Neural progenitor cell (in vitro differentiated cells): ENCODE measurements at regions not wholly inside any gene's neighbourhood (a gene's known extent, or its start where the extent isn't known, plus 50 kb on each side); places are given as distances from the start of the nearest gene placed in this dataset.

Experiments used
- DNase-seq: peaks from one replicate; pipeline ENCODE4 v3.0.0-alpha.2; 2016; ENCODE audit warnings: low spot score
- H2AFZ ChIP-seq: fragments of 200-600 bp; sonication (generic); replicated peaks from 2 replicates; pipeline ENCODE4 v1.6.1; 2016; ENCODE audit warnings: antibody characterized with exemption
- H3F3A ChIP-seq: fragments of 200-600 bp; sonication (generic); 2 replicates; pipeline ENCODE4 v1.6.1; 2016; ENCODE audit warnings: antibody characterized with exemption, low read depth
- H3K27ac ChIP-seq: fragments of 200-600 bp; sonication (generic); 2 replicates; pipeline ENCODE4 v1.5.1; 2016; ENCODE audit warnings: mild to moderate bottlenecking
- H3K27me3 ChIP-seq: fragments of 200-600 bp; sonication (generic); 2 replicates; pipeline ENCODE4 v1.6.1; 2016; ENCODE audit warnings: mild to moderate bottlenecking, moderate library complexity
- H3K36me3 ChIP-seq: fragments of 200-600 bp; sonication (generic); 2 replicates; pipeline ENCODE4 v1.5.1; 2016
- H3K4me1 ChIP-seq: fragments of 200-600 bp; sonication (generic); 2 replicates; pipeline ENCODE4 v1.6.1; 2016; ENCODE audit warnings: mixed run types
- H3K4me2 ChIP-seq: fragments of 200-600 bp; sonication (generic); 2 replicates; pipeline ENCODE4 v1.6.1; 2016
- H3K4me3 ChIP-seq: fragments of 200-600 bp; sonication (generic); 2 replicates; pipeline ENCODE4 v1.5.1; 2016
- H3K79me2 ChIP-seq: fragments of 200-600 bp; sonication (generic); 2 replicates; pipeline ENCODE4 v1.6.1; 2016; ENCODE audit warnings: low read depth
- H3K9ac ChIP-seq: fragments of 200-600 bp; sonication (generic); 2 replicates; pipeline ENCODE4 v1.6.1; 2016
- H3K9me3 ChIP-seq: fragments of 200-600 bp; sonication (generic); 2 replicates; pipeline ENCODE4 v1.5.1; 2016; ENCODE audit warnings: low read depth
- H4K20me1 ChIP-seq: fragments of 200-600 bp; sonication (generic); 2 replicates; pipeline ENCODE4 v1.6.1; 2016; ENCODE audit warnings: low read depth
- H3K27ac Mint-ChIP-seq: 3 replicates; pipeline ENCODE4 v1.8.0; 2021; ENCODE audit warnings: mixed read lengths
- H3K27me3 Mint-ChIP-seq: 2 replicates; pipeline ENCODE4 v1.8.0; 2022; ENCODE audit warnings: low read depth, mild to moderate bottlenecking, inconsistent platforms, moderate library complexity, mixed read lengths; ENCODE audit not compliant: insufficient read depth
- H3K36me3 Mint-ChIP-seq: 3 replicates; pipeline ENCODE4 v1.8.0; 2021; ENCODE audit warnings: mixed read lengths
- H3K4me1 Mint-ChIP-seq: 3 replicates; pipeline ENCODE4 v1.8.0; 2021; ENCODE audit warnings: mixed read lengths
- H3K4me3 Mint-ChIP-seq: 3 replicates; pipeline ENCODE4 v1.8.0; 2021; ENCODE audit warnings: mild to moderate bottlenecking, moderate library complexity, mixed read lengths
- H3K9me3 Mint-ChIP-seq: 3 replicates; pipeline ENCODE4 v1.8.0; 2020; ENCODE audit warnings: mixed read lengths
- EZH2 ChIP-seq: fragments of 200-600 bp; sonication (generic); IDR thresholded peaks from 2 replicates; pipeline ENCODE4 v1.6.1; 2017; ENCODE audit warnings: antibody characterized with exemption, mild to moderate bottlenecking, moderate library complexity
- EZH2phosphoT487 ChIP-seq: fragments of 200-600 bp; sonication (generic); IDR thresholded peaks from 2 replicates; pipeline ENCODE4 v1.6.1; 2017; ENCODE audit warnings: antibody characterized with exemption
- TF ChIP-seq, protein P1 (sequence below): fragments of 200-600 bp; sonication (generic); IDR thresholded peaks from 2 replicates; pipeline ENCODE4 v1.5.1; 2017; ENCODE audit warnings: antibody characterized with exemption, mild to moderate bottlenecking

DNA sequence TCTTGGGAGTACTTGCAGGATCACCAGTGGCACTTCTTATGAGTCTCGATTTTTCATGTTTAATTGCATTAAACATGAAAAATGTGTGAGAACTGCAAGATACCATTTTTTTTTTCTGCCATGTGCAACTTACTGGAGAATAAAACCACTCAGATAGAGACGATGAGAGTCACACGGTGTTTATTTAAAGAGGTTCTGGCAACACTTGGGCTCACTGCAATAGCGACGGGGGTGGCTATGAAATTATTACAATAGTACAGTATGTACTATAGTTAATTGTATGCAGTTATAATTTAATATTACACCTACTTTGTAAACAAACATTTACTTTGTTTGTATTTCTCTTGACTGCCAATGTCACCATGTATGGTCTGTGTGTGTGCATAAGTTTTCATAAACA lies 479.8 kb downstream of the NUP35 start:
- no peak overlapping the region for H3K4me3 Mint-ChIP-seq
- no peak overlapping the region for H3K4me2 ChIP-seq
- H3K9me3 ChIP-seq: no peaks in the 10 kb centered on the region
- no peaks in the 10 kb centered on the region for H3K27me3 ChIP-seq
- H4K20me1 ChIP-seq: no peaks in the 10 kb centered on the region
- TF ChIP-seq EZH2phosphoT487 (no peak), EZH2 (no peak)
- TF ChIP-seq, protein P1, sequence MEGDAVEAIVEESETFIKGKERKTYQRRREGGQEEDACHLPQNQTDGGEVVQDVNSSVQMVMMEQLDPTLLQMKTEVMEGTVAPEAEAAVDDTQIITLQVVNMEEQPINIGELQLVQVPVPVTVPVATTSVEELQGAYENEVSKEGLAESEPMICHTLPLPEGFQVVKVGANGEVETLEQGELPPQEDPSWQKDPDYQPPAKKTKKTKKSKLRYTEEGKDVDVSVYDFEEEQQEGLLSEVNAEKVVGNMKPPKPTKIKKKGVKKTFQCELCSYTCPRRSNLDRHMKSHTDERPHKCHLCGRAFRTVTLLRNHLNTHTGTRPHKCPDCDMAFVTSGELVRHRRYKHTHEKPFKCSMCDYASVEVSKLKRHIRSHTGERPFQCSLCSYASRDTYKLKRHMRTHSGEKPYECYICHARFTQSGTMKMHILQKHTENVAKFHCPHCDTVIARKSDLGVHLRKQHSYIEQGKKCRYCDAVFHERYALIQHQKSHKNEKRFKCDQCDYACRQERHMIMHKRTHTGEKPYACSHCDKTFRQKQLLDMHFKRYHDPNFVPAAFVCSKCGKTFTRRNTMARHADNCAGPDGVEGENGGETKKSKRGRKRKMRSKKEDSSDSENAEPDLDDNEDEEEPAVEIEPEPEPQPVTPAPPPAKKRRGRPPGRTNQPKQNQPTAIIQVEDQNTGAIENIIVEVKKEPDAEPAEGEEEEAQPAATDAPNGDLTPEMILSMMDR: no peak
- no peaks in the 10 kb centered on the region for H3K9me3 Mint-ChIP-seq
- H3K27ac Mint-ChIP-seq: no peak overlapping the region
- H3K36me3 Mint-ChIP-seq: no peaks in the 10 kb centered on the region
- H3F3A ChIP-seq: no peaks in the 10 kb centered on the region
- H3K4me3 ChIP-seq: no peak overlapping the region
- H3K36me3 ChIP-seq: no peaks in the 10 kb centered on the region
- H3K4me1 Mint-ChIP-seq: peaks cover 3% of the 10 kb centered on the region
- H3K79me2 ChIP-seq: no peaks in the 10 kb centered on the region
- no peaks in the 10 kb centered on the region for H3K27me3 Mint-ChIP-seq
- no peak overlapping the region for H2AFZ ChIP-seq
- no peak for DNase-seq
- H3K27ac ChIP-seq: no peak overlapping the region
- H3K9ac ChIP-seq: no peak overlapping the region
- H3K4me1 ChIP-seq: no peaks in the 10 kb centered on the region

DNA sequence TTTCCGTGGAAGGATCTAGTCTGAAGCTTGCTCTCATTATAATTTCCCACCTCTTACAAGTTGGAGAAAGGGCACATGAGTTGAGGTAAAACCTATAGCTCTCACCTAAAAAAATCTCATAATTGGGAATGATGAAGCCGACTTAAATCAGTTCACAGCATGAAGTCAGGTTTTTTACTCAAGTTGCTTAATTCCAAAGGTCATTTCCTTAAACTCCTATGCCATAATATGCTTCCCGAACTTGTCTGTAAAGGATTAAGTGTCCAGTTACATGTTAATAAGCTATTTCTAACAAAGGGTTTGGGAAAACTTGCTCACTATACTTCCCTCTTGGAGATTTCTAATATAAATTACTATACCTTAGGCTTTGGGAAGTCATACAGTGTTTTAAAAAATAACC lies 481.2 kb downstream of the NUP35 start:
- H3K4me2 ChIP-seq: no peak overlapping the region
- H3K4me3 ChIP-seq: no peak overlapping the region
- no peaks in the 10 kb centered on the region for H3K36me3 ChIP-seq
- no peaks in the 10 kb centered on the region for H3K27me3 ChIP-seq
- Mint-ChIP-seq H3K4me1 (peaks cover 3% of the 10 kb centered on the region), H3K27ac (no peak overlapping the region), H3K9me3 (no peaks in the 10 kb centered on the region), H3K4me3 (no peak overlapping the region), H3K36me3 (no peaks in the 10 kb centered on the region), H3K27me3 (no peaks in the 10 kb centered on the region)
- peaks cover under 1% of the 10 kb centered on the region for H3K4me1 ChIP-seq
- H3K9me3 ChIP-seq: no peaks in the 10 kb centered on the region
- no peaks in the 10 kb centered on the region for H4K20me1 ChIP-seq
- no peak overlapping the region for H3K27ac ChIP-seq
- no peaks in the 10 kb centered on the region for H3K79me2 ChIP-seq
- no peak for DNase-seq
- TF ChIP-seq EZH2phosphoT487: no peak
- TF ChIP-seq, protein P1: no peak
- no peak for TF ChIP-seq EZH2
- H2AFZ ChIP-seq: no peak overlapping the region
- H3F3A ChIP-seq: no peaks in the 10 kb centered on the region
- no peak overlapping the region for H3K9ac ChIP-seq

DNA sequence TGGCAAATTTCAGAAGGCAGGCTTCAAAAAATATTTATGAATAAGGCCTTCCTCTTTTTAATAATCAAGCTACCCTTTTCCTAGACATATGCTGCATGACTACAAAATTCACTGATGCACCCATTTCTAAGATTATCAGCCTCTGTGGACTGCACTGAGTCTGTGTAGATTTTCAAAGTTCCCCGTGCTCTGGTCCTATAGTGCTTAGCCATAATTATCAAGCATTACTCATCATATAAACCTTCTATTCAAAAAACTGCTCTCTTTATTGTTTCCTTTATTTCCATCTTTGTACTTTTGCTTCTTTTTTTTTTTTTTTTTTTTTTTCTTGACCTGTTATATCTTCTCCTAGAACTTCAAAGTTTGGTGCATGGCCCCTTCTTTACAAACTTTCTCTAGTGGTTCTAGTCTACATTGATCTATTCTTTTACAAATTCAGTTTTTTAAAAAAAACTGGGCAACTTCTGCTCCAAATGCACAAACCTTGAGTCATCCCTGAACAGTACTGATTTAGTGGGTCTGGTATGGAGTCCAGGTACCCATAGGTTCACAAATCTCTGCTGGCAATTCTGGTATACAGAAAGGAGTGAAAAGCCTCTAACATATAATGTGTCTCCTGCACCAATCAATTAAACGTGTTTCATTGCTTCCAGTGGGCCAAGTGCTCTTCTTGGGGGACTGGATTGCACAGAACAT lies 481.9 kb downstream of the NUP35 start:
- no peaks in the 10 kb centered on the region for H3K36me3 ChIP-seq
- Mint-ChIP-seq H3K27ac (no peak overlapping the region), H3K4me1 (peaks cover 3% of the 10 kb centered on the region), H3K9me3 (no peaks in the 10 kb centered on the region), H3K36me3 (no peaks in the 10 kb centered on the region), H3K27me3 (no peaks in the 10 kb centered on the region), H3K4me3 (no peak overlapping the region)
- no peaks in the 10 kb centered on the region for H3K9me3 ChIP-seq
- TF ChIP-seq EZH2: no peak
- TF ChIP-seq EZH2phosphoT487: no peak
- TF ChIP-seq, protein P1: no peak
- H3F3A ChIP-seq: no peaks in the 10 kb centered on the region
- peaks cover 4% of the 10 kb centered on the region for H3K4me1 ChIP-seq
- H2AFZ ChIP-seq: no peak overlapping the region
- no peak overlapping the region for H3K4me2 ChIP-seq
- H3K27ac ChIP-seq: no peak overlapping the region
- H3K4me3 ChIP-seq: no peak overlapping the region
- no peaks in the 10 kb centered on the region for H3K79me2 ChIP-seq
- no peaks in the 10 kb centered on the region for H4K20me1 ChIP-seq
- no peak overlapping the region for H3K9ac ChIP-seq
- DNase-seq: no peak
- no peaks in the 10 kb centered on the region for H3K27me3 ChIP-seq
